Thyroid gland (tissue), 4 donors: ENCODE measurements at regions not wholly inside any gene's neighbourhood (a gene's known extent, or its start where the extent isn't known, plus 50 kb on each side); places are given as distances from the start of the nearest gene placed in this dataset.
"Not testable (repeated sequence)": the region's sequence is repeated elsewhere in the genome, so short reads cannot be mapped to it uniquely, and the experiment has no call there.

ENCODE experiments used
- DNase-seq, 2 donors: peaks; one replicate each; pipeline ENCODE4 v3.0.0-alpha.2; 2019
- H3K27ac ChIP-seq, 3 donors: fragments of 200-600 bp; sonication (generic); 1 replicate in 2 of 3; 2 replicates in 1 of 3; pipeline ENCODE4 v1.5.1; 2016 to 2019; ENCODE audit warnings: mild to moderate bottlenecking in 1 of 3, moderate library complexity in 1 of 3
- H3K27me3 ChIP-seq: fragments of 200-600 bp; sonication (generic); one replicate; pipeline ENCODE4 v1.5.1; 2019
- H3K36me3 ChIP-seq, 2 donors: fragments of 200-600 bp; sonication (generic); one replicate each; pipeline ENCODE4 v1.5.1; 2016 to 2019
- H3K4me1 ChIP-seq, 2 donors: fragments of 200-600 bp; sonication (generic); one replicate each; pipeline ENCODE4 v1.5.1; 2017 to 2019
- H3K4me3 ChIP-seq, 3 donors: fragments of 200-600 bp; sonication (generic); replicated peaks in 1 of 3; 1 replicate in 2 of 3; 2 replicates in 1 of 3; pipeline ENCODE4 v1.5.1; 2016; ENCODE audit warnings: mild to moderate bottlenecking in 1 of 3
- H3K9me3 ChIP-seq: fragments of 200-600 bp; sonication (generic); one replicate; pipeline ENCODE4 v1.5.1; 2017
- POLR2A ChIP-seq, 2 donors: fragments of 450-650 bp; IDR thresholded peaks; one replicate each; pipeline ENCODE4 v1.6.1; 2017; ENCODE audit warnings: antibody characterized with exemption in 2 of 2, mild to moderate bottlenecking in 2 of 2, moderate library complexity in 1 of 2
- WGBS, 2 donors: methylation state at CpG; one replicate each; pipeline ENCODE4 v1.1.5; 2017; 5-methylcytosine and 5-hydroxymethylcytosine counted together
- intact Hi-C: fragments of 100-400 bp; cut with DNase I; formaldehyde crosslinking; loops from one replicate; pipeline ENCODE4 v1.15.1; 2023
- TF ChIP-seq, protein P1 (sequence below), 6 experiments: fragments of 200-600 bp in 3 of 6; fragments of 450-650 bp in 3 of 6; sonication (generic) in 3 of 6; IDR thresholded peaks; one replicate each; pipeline ENCODE4 v1.5.1; 2016 to 2019; ENCODE audit warnings: antibody characterized with exemption in 6 of 6, mild to moderate bottlenecking in 2 of 6, inconsistent platforms in 1 of 6, moderate library complexity in 1 of 6

DNA sequence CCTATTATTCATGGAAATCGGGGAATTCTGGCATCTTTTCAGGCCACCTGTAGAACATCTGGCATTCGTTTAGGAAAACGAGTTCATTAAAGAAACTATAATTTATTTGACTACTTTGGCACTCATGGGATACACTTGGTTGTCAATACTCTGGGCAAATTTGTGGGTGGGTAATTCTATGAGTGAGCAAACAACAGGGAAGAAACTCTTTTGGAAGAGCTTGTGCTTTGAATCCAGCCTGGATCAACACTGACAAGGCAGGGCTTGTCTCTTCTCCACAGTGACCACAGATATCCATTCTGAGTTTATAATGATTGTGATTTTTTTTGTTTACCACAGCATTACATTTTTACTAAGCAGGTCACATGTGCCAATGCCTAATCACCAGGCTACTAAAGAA is 394.7 kb downstream of the THBS2 start:
- Histone ChIP-seq H3K4me3 (no peak overlapping the region), H3K27ac (no peak overlapping the region), H3K4me1 (no peaks in the 10 kb centered on the region), H3K36me3 (no peaks in the 10 kb centered on the region), H3K9me3 (no peaks in the 10 kb centered on the region), H3K27me3 (no peaks in the 10 kb centered on the region)
- intact Hi-C loops, result no loop called here
- TF ChIP-seq, protein P1, sequence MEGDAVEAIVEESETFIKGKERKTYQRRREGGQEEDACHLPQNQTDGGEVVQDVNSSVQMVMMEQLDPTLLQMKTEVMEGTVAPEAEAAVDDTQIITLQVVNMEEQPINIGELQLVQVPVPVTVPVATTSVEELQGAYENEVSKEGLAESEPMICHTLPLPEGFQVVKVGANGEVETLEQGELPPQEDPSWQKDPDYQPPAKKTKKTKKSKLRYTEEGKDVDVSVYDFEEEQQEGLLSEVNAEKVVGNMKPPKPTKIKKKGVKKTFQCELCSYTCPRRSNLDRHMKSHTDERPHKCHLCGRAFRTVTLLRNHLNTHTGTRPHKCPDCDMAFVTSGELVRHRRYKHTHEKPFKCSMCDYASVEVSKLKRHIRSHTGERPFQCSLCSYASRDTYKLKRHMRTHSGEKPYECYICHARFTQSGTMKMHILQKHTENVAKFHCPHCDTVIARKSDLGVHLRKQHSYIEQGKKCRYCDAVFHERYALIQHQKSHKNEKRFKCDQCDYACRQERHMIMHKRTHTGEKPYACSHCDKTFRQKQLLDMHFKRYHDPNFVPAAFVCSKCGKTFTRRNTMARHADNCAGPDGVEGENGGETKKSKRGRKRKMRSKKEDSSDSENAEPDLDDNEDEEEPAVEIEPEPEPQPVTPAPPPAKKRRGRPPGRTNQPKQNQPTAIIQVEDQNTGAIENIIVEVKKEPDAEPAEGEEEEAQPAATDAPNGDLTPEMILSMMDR (IDR thresholded peaks at IDR 0.05), result no peak
- TF ChIP-seq POLR2A (IDR thresholded peaks at IDR 0.05), result no peak
- no peak for DNase-seq
- 64 to 70% methylated on average over 3 of the region's 3 CpGs for WGBS, 2 donors

DNA sequence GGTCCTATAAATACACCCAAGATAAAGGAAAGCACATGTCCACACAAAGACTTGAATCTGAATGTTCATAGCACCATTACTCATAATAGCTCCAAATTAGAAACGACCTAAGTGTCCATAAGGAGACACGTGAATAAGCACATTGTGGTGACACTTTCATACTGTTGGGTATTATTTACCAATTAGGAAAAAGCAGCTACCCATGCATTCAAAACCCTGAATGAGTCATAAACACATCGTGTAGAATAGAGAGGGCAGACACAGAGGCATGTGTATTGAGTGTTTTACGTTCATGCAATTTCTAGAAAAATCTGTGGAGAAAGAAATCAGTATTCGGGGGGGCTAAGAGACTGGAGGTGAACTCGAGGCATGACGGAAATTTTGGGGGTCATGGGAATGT is 396.7 kb downstream of the THBS2 start:
- TF ChIP-seq POLR2A (IDR thresholded peaks at IDR 0.05), result no peak
- TF ChIP-seq, protein P1 (IDR thresholded peaks at IDR 0.05), result no peak
- Histone ChIP-seq H3K4me1 (peaks cover 0 to under 1% of the 10 kb centered on the region in 2 donors), H3K27ac (no peak overlapping the region), H3K27me3 (no peaks in the 10 kb centered on the region), H3K36me3 (no peaks in the 10 kb centered on the region), H3K9me3 (no peaks in the 10 kb centered on the region), H3K4me3 (no peak overlapping the region)
- WGBS, 2 donors, result 73 to 75% methylated on average over 7 of the region's 7 CpGs
- intact Hi-C loops, result no loop called here
- no peak for DNase-seq

DNA sequence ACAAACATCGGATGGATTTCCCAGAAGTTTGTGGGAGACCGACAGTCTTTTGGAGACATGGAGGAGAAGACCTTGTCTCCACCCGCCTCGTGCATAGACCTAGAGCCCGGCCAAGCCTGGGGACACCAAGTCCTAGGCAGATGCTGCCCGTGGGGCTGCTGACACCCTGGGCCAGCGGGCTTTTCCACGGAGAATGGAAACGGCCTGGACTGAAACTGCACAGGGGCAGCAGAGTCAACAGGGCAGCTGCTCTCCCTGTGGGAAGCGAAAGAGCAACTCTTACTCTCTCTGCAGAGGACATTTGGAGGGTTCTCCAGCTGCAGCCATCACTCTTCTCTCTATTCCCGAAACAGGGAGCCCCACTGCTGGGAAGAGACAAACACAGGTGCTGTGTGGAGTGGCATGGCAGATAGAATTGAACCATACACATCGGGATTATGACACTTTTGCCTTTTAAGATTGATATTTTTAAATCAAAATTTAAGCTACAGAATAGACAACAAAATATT is 401.2 kb downstream of the THBS2 start:
- intact Hi-C loops, result no loop called here
- Histone ChIP-seq H3K4me3 (no peak overlapping the region), H3K4me1 (peaks cover 0 to 6% of the 10 kb centered on the region in 2 donors), H3K36me3 (no peaks in the 10 kb centered on the region), H3K9me3 (no peaks in the 10 kb centered on the region), H3K27me3 (no peaks in the 10 kb centered on the region), H3K27ac (no peak overlapping the region)
- TF ChIP-seq, protein P1 (IDR thresholded peaks at IDR 0.05), result no peak
- no peak for TF ChIP-seq POLR2A (IDR thresholded peaks at IDR 0.05)
- DNase-seq, result no peak
- 81 to 82% methylated on average over 12 of the region's 12 CpGs for WGBS, 2 donors

DNA sequence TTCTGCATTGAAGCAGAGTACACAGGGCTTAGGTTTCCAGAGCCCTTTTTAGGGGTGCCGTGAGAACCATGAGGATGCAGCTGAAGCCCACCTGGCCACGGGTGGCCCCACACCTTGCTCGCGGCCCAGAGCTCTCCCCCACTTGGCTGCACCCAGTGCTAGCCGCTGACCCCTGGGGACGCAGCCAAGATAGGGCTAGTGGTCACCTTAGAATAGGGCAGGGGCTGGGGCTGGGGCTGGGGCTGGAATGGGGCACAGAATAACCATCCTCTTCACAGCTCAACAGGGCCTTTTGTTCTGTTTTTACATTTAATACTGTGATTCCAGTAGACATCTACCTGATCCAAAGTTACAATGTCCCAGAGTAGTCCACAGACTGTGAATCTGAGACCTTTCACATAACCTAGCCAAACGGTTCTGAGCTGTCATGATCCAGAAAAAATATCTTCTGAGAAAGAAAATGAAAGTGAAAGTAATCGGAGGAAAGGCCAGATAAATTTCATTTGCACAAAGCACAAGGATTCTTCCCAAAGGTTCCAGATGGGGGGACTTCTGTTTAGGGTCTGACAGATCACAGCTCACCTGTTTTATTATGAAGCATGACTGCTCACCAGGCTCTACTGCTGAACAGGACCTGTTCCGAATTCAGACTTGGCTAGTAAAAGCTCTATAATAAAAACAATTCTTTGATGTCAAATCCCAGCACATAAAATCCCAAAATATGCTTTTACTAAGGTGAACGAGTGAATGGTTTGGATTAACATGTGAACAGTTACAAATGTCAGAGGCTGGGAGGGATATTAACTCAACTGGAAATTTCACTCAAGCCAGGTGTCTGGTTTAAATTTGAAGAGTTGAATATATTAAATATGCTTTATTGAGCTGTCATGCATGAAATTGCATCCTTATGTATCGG is 401.9 kb downstream of the THBS2 start:
- Histone ChIP-seq H3K4me1 (peaks cover 0 to 6% of the 10 kb centered on the region in 2 donors), H3K27me3 (no peaks in the 10 kb centered on the region), H3K27ac (no peak overlapping the region), H3K36me3 (no peaks in the 10 kb centered on the region), H3K9me3 (no peaks in the 10 kb centered on the region), H3K4me3 (no peak overlapping the region)
- DNase-seq, result no peak
- intact Hi-C loops, result no loop called here
- TF ChIP-seq, protein P1 (IDR thresholded peaks at IDR 0.05), result no peak
- no peak for TF ChIP-seq POLR2A (IDR thresholded peaks at IDR 0.05)
- WGBS, 2 donors, result 77% methylated on average over 8 to 10 of the region's 11 CpGs

DNA sequence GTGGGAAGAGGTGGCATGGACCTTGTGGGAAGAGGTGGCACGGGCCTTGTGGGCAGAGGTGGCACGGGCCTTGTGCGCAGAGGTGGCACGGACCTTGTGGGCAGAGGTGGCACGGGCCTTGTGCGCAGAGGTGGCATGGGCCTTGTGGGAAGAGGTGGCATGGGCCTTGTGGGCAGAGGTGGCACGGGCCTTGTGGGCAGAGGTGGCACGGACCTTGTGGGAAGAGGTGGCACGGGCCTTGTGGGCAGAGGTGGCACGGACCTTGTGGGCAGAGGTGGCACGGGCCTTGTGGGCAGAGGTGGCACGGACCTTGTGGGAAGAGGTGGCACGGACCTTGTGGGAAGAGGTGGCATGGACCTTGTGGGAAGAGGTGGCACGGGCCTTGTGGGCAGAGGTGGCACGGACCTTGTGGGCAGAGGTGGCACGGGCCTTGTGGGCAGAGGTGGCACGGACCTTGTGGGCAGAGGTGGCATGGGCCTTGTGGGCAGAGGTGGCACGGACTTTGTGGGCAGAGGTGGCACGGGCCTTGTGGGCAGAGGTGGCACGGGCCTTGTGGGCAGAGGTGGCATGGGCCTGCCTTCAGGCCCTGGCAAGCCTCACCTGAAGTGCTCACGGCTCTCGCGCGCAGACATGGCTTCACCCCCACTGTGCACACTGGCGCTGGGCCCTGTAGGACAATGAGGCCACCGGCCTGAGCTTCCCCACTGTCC is 403.5 kb downstream of the THBS2 start:
- H3K4me1 ChIP-seq, H3K36me3 ChIP-seq, H3K9me3 ChIP-seq, H3K27me3 ChIP-seq, intact Hi-C loops, H3K4me3 ChIP-seq, DNase-seq, H3K27ac ChIP-seq: not testable (repeated sequence)
- whole genome bisulfite sequencing, 2 donors, result 87 to 90% methylated on average over 9 to 17 of the region's 26 CpGs
